Activated CD4-positive, alpha-beta T cell treated with anti-CD3 and anti-CD28 coated beads, Interleukin-2, amount 50 U/mL, for 24 hours (primary cell): ENCODE measurements at regions not wholly inside any gene's neighbourhood (a gene's known extent, or its start where the extent isn't known, plus 50 kb on each side); places are given as distances from the start of the nearest gene placed in this dataset.

Experiments used
- DNase-seq, 2 donors: peaks; one replicate each; pipeline ENCODE4 v3.0.0-alpha.2; 2020; ENCODE audit warnings: low read depth in 1 of 2, low spot score in 1 of 2

DNA sequence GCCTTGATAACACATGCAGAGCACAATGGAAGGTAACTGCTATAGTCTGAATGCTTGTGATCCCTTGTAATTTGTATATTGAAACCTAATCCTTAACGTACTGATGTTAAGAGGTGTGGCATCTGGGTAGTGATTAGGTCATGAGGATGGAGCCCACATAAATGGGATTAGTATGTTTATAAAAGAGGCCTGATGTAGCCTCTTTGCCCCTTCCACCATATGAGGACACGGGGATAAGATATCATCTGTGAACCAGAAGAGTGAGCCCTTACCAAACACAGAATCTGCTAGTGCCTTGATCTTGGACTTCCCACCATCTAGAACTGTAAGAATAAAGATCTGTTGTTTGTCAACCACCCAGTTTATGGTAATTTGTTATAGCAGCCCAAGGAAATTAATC, 1074.2 kb upstream of the INTU start:
- no peak for DNase-seq

DNA sequence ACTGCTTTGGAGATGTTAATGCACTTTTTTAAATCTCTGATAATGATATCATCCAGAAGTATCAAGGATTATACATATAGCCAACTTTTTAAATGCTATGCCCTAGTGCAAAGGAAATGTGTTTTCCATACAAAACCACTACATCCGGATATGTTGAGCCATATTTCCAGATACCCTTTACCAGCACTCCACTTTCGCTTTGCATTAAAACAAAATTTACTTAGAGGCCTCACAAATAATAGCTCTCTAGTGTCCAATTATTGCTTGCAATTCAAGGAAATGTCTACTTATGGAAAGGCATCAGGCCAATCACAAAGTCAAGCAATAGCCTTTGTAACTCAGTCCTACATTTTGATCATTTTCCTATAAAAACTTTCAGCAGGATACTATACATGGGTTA, 1072.8 kb upstream of the INTU start:
- no peak for DNase-seq

DNA sequence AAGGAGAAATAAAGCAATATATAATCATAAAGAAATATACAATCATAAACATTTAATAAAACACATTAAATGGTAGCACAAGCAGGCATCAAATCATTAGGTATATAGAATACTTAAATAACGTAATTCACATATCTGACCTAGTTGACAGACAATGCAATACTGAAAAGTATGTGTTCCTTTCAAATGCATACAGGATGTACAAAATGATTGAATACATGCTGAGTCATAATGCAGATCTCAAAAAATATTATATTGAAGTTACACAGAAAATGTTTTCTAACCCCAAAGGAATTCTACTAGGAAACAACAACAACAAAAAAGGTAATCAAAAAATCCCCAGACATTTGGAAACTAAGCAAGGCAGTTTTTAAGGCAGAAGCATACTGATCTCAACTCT, 1072.0 kb upstream of the INTU start:
- DNase-seq = no peak

GRCh38 chr4:126563389-126563788, 1069.4 kb upstream of the INTU start:
- DNase-seq = no peak

- no peak for DNase-seq
These were observed 1068.4 kb upstream of the INTU start for GRCh38 chr4:126564283-126564854.

GRCh38 chr4:126568652-126569570, 1063.8 kb upstream of the INTU start:
- no peak for DNase-seq

GRCh38 chr4:126572264-126572663, 1060.5 kb upstream of the INTU start:
- no peak for DNase-seq

DNA sequence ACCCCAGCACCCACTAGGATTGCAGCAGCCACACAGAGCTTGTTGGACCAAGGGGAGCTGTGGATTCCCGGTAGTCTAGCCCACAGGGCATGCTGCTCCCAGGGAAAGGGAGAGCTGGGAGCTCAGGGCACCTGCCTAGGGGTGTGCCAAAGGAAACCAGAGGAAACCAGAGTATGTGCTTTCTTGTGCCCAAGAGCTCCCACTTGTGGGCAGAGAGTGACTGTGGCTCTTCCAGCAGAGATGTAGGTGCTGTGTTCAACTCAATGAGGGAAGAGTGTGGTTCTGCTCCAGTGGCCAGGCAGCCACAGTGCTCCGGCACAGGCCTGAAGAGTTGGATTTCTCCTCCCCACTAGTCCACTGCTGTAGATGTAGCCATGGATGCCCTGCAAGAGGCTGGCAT, 1050.0 kb upstream of the INTU start:
- DNase-seq = no peak

DNA sequence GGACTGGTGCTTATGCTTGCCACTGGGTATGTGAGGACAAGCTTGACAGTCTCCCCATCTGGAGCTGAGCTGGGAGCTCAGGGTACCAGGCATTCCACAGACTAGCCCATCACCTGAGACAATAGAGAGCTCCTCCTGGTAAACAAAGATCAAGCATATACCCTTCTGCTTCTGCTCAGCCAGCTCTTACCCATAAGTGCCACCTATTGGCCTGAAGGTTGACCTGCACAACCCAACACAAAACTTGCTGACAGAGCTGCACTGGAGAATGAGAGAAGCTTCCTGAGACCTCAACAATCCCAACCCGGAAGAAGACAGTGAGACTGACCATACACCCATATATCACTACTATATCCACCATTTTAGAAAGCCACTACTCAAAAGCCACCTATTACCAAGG, 1049.2 kb upstream of the INTU start:
- no peak for DNase-seq

DNA sequence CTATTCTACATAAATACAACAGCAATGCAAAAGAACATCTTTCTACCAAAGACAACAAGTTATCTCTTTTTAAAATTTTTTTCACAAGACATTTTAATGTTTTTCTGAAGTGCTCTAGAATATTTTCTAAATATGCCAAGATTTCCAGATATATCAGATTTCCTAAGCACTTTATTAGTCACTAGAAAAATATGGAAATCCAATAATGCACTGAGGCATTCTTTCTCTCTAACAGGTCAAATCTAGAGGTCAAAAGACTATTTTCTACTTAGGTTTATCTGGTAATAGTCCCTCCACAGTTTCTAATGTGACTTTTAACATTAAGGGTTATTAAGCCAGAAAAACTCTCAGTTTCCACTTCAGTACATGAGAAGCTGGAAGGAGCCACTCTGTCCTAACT, 1041.2 kb upstream of the INTU start:
- no peak for DNase-seq

- no peak for DNase-seq
These were observed 1040.7 kb upstream of the INTU start for GRCh38 chr4:126592088-126592487.

GRCh38 chr4:126593626-126594025, 1039.1 kb upstream of the INTU start:
- DNase-seq = no peak

DNA sequence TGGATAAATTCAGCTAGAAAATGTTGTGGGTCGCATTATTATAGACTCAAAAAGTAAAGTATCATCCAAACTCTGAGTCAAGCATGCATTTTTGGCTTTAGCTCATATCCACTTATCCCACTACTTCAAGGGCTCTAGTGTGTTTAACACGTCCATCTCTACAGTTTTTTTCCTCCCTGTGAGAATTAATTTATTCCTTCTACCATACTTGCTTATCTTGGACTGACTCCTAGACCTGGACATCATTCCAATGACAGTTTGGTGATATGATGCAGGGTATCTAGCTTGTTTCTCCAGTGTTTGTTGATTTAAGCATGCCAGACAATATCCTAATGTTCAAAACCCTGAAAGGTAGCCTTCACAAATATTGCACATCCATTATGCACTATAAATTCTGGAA, 1037.1 kb upstream of the INTU start:
- DNase-seq = no peak

- DNase-seq = no peak
These were observed 1033.0 kb upstream of the INTU start for GRCh38 chr4:126599746-126600145.

GRCh38 chr4:126603210-126603609, 1029.5 kb upstream of the INTU start:
- DNase-seq = no peak

DNA sequence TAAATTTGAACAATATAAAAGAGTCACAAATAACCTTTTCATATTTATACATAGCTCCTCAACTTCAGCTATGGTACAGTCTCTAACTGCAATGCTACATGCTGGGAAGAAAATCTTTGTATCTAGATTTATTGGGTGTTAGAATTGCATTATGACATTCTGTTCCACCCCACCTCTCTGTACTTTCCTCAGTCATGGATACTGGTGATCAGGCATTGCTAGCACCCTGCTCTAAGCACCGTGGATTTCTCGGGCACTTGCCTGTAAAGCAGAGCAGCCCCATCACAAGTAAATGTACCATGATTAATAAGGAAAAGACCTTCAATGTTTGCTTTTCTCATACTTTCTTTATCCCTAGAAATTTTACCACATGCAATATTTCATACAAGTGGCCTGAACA, 1028.9 kb upstream of the INTU start:
- DNase-seq = no peak

- DNase-seq = no peak
These were observed 1028.4 kb upstream of the INTU start for GRCh38 chr4:126604268-126604867.

GRCh38 chr4:126610933-126611332, 1021.8 kb upstream of the INTU start:
- no peak for DNase-seq

DNA sequence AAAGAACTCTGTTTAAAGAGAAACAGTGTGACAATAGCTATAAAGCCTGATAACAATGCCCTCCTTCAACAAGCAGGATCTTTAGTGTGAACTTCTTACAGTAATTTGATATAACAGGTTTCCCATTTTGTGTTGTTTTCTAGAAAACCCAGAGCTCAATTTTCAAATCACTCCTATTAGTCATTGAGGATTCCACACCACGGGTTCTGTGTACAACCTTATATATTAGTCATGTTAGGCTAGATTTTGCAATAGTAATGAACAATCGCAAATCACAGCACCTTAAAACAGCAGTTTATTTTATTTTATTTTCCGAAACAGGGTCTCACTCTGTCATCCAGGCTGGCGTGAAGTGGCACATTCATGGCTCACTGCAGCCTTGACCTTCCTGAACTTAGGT, 1020.9 kb upstream of the INTU start:
- DNase-seq = no peak

DNA sequence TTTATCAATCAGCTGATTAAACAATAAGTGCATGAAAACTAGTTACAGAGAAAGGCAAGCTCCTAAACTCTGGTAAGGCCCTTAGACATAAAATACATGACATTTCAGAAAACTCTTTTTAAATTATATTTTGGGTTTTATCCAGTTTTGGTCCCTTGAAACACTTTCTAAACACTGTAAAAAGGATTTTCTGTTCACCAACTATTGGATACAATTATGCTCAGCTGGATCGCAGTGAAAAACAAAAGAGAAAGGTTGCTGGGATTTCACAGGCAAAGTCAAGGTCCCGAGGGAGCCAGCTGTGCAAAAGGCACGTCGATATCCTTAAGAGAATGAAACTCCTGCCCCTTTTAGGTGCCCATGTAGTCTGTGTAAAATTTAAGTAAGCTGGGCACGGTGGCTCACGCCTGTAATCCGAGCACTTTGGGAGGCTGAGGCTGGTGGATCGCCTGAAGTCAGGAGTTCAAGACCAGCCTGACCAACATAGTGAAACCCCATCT, 1018.4 kb upstream of the INTU start:
- no peak for DNase-seq

- no peak for DNase-seq
These were observed 1016.0 kb upstream of the INTU start for GRCh38 chr4:126616795-126617194.

DNA sequence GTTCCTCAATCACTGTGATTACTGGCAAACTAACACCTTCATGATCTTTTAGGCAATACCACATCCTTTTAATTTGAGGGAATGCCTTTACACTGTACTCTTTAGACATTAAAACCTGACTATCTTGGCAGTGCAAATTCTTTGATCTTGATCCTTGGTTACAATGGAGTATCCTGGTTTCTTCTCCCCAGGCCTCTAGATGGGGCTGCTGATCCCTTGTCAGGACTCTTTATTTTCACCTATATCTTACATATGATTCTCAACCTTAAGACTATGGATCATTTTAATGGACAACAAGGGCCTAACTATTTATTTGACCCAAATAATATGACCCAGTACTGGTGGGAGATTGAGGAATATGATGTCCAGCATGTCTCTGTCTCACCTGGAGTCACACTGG, 1005.5 kb upstream of the INTU start:
- no peak for DNase-seq
